ENCODE measurements at regions not wholly inside any gene's neighbourhood (a gene's known extent, or its start where the extent isn't known, plus 50 kb on each side); places are given as distances from the start of the nearest gene placed in this dataset.

DNA sequence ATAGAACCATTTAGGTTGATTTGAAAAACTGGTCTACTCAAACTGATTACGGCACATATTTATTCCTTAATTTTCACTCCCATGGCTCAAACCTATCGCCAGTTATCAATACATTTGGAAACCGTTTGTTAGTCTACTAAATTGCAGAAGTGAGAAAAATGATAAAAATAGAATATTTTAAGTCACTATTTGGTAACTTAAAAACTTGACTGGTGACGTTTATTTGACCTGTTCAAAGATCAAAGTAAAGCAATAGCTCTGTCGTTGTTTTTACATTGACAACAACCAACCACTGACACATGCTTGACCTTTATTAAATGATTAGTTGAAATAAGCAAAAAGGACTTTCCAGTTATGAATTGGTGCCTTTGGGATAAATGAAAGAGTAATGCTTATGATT, 402.9 kb upstream of the MAP3K7 start:
- Histone ChIP-seq H3K4me3 (replicated peaks in 1 of 3; ENCODE audit: low read depth in 2 of 3, low read length in 3 of 3) (no peak overlapping the region), H3K36me3 (replicated peaks in 1 of 2; ENCODE audit: control insufficient read depth in 1 of 2, insufficient read depth in 2 of 2, low read length in 2 of 2) (no peaks in the 10 kb centered on the region), H3K9me3 (replicated peaks in 1 of 2; ENCODE audit: control insufficient read depth in 1 of 2, insufficient read depth in 1 of 2, low read length in 2 of 2) (no peaks in the 10 kb centered on the region), H3K4me2 (replicated peaks; ENCODE audit: extremely low read depth, low read length, poor library complexity, severe bottlenecking) (no peak overlapping the region), H3K27ac (ENCODE audit: low read depth in 1 of 2, low read length in 2 of 2) (no peak overlapping the region), H3K4me1 (ENCODE audit: control insufficient read depth in 1 of 2, insufficient read depth in 2 of 2, low read length in 2 of 2) (no peaks in the 10 kb centered on the region), H2AFZ (ENCODE audit: insufficient read depth, low read depth, low read length, poor library complexity, severe bottlenecking) (no peak overlapping the region), H3K79me2 (ENCODE audit: insufficient read depth, low read length) (no peaks in the 10 kb centered on the region), H3K27me3 (ENCODE audit: control insufficient read depth in 2 of 2, insufficient read depth in 2 of 2, low read length in 2 of 2) (no peaks in the 10 kb centered on the region), H3K9ac (ENCODE audit: insufficient read depth, low read length, poor library complexity, severe bottlenecking) (no peak overlapping the region), H4K20me1 (ENCODE audit: insufficient read depth, low read length) (no peaks in the 10 kb centered on the region)
- Mint-ChIP-seq H3K36me3 (no peaks in the 10 kb centered on the region), H3K27me3 (ENCODE audit: low read depth in 3 of 3) (peaks cover 0 to 2% (median 0%) of the 10 kb centered on the region in 3 donors), H3K9me3 (no peaks in the 10 kb centered on the region), H3K27ac (no peak overlapping the region), H3K4me3 (no peak overlapping the region), H3K4me1 (no peaks in the 10 kb centered on the region)
- WGBS (ENCODE audit: insufficient coverage), result no CpG with 5 or more reads among the region's 5 CpGs
- TF ChIP-seq, protein P1, sequence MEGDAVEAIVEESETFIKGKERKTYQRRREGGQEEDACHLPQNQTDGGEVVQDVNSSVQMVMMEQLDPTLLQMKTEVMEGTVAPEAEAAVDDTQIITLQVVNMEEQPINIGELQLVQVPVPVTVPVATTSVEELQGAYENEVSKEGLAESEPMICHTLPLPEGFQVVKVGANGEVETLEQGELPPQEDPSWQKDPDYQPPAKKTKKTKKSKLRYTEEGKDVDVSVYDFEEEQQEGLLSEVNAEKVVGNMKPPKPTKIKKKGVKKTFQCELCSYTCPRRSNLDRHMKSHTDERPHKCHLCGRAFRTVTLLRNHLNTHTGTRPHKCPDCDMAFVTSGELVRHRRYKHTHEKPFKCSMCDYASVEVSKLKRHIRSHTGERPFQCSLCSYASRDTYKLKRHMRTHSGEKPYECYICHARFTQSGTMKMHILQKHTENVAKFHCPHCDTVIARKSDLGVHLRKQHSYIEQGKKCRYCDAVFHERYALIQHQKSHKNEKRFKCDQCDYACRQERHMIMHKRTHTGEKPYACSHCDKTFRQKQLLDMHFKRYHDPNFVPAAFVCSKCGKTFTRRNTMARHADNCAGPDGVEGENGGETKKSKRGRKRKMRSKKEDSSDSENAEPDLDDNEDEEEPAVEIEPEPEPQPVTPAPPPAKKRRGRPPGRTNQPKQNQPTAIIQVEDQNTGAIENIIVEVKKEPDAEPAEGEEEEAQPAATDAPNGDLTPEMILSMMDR (IDR thresholded peaks at IDR 0.05), result no peak
- no peak for DNase-seq
- intact Hi-C loops (cut with micrococcal nuclease), result no loop called here

- no peak overlapping the region for H3K4me3 ChIP-seq (replicated peaks in 1 of 3; ENCODE audit: low read depth in 2 of 3, low read length in 3 of 3)
- DNase-seq, result no peak
- H4K20me1 ChIP-seq (ENCODE audit: insufficient read depth, low read length), result no peaks in the 10 kb centered on the region
- TF ChIP-seq, protein P1 (IDR thresholded peaks at IDR 0.05), result no peak
- H3K27me3 Mint-ChIP-seq (ENCODE audit: low read depth in 3 of 3), result no peaks in the 10 kb centered on the region
- H3K36me3 ChIP-seq (replicated peaks in 1 of 2; ENCODE audit: control insufficient read depth in 1 of 2, insufficient read depth in 2 of 2, low read length in 2 of 2), result no peaks in the 10 kb centered on the region
- no peak overlapping the region for H3K27ac Mint-ChIP-seq
- H3K27me3 ChIP-seq (ENCODE audit: control insufficient read depth in 2 of 2, insufficient read depth in 2 of 2, low read length in 2 of 2), result no peaks in the 10 kb centered on the region
- no peak overlapping the region for H2AFZ ChIP-seq (ENCODE audit: insufficient read depth, low read depth, low read length, poor library complexity, severe bottlenecking)
- 95% methylated on average over 3 of the region's 3 CpGs for WGBS (ENCODE audit: insufficient coverage)
- H3K9me3 ChIP-seq (replicated peaks in 1 of 2; ENCODE audit: control insufficient read depth in 1 of 2, insufficient read depth in 1 of 2, low read length in 2 of 2), result no peaks in the 10 kb centered on the region
- H3K9ac ChIP-seq (ENCODE audit: insufficient read depth, low read length, poor library complexity, severe bottlenecking), result no peak overlapping the region
- H3K9me3 Mint-ChIP-seq, result peaks cover 0 to 1% (median 0%) of the 10 kb centered on the region in 7 donors
- intact Hi-C loops (cut with micrococcal nuclease), result no loop called here
- H3K4me2 ChIP-seq (replicated peaks; ENCODE audit: extremely low read depth, low read length, poor library complexity, severe bottlenecking), result no peak overlapping the region
- no peak overlapping the region for H3K4me3 Mint-ChIP-seq
- H3K27ac ChIP-seq (ENCODE audit: low read depth in 1 of 2, low read length in 2 of 2), result no peak overlapping the region
- no peaks in the 10 kb centered on the region for H3K79me2 ChIP-seq (ENCODE audit: insufficient read depth, low read length)
- H3K4me1 Mint-ChIP-seq, result no peaks in the 10 kb centered on the region
- no peaks in the 10 kb centered on the region for H3K4me1 ChIP-seq (ENCODE audit: control insufficient read depth in 1 of 2, insufficient read depth in 2 of 2, low read length in 2 of 2)
- no peaks in the 10 kb centered on the region for H3K36me3 Mint-ChIP-seq
These were observed 397.2 kb upstream of the MAP3K7 start for GRCh38 chr6:90984066-90984465.
